Loucy (cell line): ENCODE measurements at regions not wholly inside any gene's neighbourhood (a gene's known extent, or its start where the extent isn't known, plus 50 kb on each side); places are given as distances from the start of the nearest gene placed in this dataset.

ENCODE experiments used
- EZH2phosphoT487 ChIP-seq: fragments of 200-600 bp; IDR thresholded peaks from 2 replicates; pipeline ENCODE4 v1.6.1; 2018; ENCODE audit warnings: antibody characterized with exemption, mild to moderate bottlenecking, moderate library complexity, borderline replicate concordance
- TF ChIP-seq, protein P1 (sequence below): fragments of 200-600 bp; sonication (generic); conservative IDR thresholded peaks from 2 replicates; pipeline ENCODE4 v1.5.1; 2014; ENCODE audit warnings: mild to moderate bottlenecking, antibody characterized with exemption, low read length

DNA sequence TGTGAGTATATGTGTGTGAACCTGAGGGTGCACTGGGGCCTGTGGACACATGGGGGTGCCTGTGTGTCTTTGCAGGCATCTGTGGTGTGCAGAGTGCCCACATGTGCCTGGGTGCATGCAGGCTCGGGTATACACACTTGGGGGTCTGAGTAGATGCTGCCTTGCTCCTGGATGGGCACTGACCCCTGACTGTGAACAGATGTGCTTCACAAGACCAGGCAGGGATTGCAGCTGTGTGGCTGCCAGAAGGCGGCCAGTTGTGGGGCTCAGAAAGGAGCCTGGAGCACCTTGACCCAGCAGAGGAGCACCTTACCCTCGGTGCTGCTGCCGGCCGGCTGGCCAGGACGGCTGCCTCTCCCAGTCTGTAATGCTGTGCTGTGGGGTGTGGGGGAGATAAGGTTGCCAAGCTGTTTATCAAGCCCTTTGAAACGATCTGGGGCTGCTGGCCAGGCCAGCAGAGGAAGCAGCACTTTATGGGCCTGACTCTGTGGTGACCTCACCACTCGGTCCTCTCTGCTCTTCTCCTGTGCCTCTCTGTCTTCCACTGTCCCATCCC, 55.5 kb upstream of the MRPS22 start:
- TF ChIP-seq, protein P1, sequence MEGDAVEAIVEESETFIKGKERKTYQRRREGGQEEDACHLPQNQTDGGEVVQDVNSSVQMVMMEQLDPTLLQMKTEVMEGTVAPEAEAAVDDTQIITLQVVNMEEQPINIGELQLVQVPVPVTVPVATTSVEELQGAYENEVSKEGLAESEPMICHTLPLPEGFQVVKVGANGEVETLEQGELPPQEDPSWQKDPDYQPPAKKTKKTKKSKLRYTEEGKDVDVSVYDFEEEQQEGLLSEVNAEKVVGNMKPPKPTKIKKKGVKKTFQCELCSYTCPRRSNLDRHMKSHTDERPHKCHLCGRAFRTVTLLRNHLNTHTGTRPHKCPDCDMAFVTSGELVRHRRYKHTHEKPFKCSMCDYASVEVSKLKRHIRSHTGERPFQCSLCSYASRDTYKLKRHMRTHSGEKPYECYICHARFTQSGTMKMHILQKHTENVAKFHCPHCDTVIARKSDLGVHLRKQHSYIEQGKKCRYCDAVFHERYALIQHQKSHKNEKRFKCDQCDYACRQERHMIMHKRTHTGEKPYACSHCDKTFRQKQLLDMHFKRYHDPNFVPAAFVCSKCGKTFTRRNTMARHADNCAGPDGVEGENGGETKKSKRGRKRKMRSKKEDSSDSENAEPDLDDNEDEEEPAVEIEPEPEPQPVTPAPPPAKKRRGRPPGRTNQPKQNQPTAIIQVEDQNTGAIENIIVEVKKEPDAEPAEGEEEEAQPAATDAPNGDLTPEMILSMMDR = peak; percentile 36; the same call in 1 of the 2 replicates
- TF ChIP-seq EZH2phosphoT487 = no peak
